Stimulated activated CD8-positive, alpha-beta memory T cell treated with anti-CD3 and anti-CD28 coated beads, Interleukin-15, amount 100 ng/mL, for 48 hours (primary cell): ENCODE measurements at regions not wholly inside any gene's neighbourhood (a gene's known extent, or its start where the extent isn't known, plus 50 kb on each side); places are given as distances from the start of the nearest gene placed in this dataset.

Experiments used
- DNase-seq, 2 donors: peaks; one replicate each; pipeline ENCODE4 v3.0.0-alpha.2; 2020; ENCODE audit warnings: low read depth in 2 of 2

DNA sequence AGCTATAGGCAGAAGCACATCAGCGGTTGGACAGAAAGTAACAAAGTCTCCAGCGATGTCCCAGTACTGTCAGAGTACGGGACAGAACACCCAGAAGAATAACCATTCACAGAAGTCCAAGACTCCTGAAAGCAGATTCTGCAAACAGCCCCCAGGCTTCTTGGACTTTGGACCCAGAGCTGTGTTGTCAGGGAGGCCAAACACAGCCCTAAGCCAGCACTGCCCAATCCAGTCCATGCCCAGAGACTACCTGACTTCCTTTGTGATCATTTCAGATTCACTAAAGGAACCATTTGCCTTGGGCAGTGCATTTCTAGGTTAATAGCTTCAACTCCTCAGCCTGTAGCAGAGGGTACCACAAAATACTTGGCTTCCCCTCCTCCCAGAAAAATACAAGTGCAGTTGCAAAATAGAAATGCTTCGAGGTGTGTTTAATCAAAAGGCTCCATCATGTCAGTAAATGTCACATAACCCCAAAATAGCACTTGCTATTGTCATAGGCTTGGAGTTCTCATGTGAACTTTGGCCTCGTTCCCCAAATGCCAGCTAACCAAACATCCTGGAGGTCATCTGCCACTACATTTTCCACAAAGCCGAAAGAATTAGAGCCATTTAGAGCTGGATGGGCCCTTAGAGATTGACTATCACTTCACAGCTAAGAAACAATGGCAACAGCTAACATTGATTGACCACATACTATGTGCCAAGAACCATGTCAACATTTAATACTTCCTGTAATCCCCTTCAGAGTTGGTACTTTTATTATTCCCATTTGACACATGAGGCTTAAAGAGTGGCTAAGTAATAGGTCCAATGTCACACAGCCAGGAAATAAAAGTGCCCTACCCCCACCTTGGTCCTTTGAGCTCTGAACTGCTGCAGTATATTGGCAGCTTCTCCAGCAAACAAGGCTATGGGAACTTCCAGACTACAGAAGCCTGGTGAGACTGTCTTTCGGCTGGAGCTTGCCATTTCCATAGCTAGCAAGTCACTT lies 329.9 kb downstream of the FOXO1 start:
- DNase-seq = no peak

- DNase-seq = no peak
Measured at GRCh38 chr13:40337651-40338050, 328.8 kb downstream of the FOXO1 start.

DNA sequence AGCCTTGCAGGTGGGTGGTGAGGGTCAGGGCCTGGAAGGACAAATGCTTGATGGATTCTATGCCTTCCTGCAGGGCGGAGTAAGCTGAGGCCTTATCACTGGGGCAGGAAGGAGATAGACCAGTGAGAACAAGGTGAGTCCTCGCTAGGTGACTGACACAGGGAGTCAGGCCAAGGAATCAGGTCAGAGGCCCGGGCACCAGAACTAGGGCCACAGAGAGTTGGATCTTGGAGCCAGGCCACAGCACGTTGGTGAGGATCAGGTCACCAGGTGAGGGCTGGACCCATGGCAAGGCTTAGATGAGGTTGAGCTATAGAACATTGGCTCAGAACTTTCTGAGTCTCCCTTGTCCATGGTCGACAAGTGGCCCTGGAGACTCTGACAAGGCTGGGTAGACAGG lies 328.2 kb downstream of the FOXO1 start:
- DNase-seq = no peak

GRCh38 chr13:40340368-40341095 lies 325.9 kb downstream of the FOXO1 start:
- no peak for DNase-seq

DNA sequence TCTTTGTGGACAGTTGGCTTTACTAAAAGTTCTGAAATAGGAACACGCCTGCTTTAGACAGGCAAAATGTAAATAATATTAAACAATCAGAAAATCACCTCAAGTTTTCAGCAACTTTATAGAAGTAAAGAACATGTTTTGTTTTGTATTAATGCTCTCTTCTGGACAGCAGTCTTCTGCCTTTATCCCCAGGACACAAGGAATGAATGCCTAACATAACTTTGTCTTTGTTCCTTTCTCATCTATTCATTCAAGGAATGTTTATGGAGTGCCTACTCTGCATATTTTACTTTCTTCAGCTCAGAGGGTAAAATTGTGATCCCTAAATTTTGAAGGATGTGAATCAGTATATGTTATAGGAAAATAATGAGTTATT lies 325.4 kb downstream of the FOXO1 start:
- DNase-seq = no peak

GRCh38 chr13:40341501-40341900 lies 324.9 kb downstream of the FOXO1 start:
- no peak for DNase-seq

- DNase-seq = no peak
Measured at GRCh38 chr13:40342461-40342860, 324.0 kb downstream of the FOXO1 start.

DNA sequence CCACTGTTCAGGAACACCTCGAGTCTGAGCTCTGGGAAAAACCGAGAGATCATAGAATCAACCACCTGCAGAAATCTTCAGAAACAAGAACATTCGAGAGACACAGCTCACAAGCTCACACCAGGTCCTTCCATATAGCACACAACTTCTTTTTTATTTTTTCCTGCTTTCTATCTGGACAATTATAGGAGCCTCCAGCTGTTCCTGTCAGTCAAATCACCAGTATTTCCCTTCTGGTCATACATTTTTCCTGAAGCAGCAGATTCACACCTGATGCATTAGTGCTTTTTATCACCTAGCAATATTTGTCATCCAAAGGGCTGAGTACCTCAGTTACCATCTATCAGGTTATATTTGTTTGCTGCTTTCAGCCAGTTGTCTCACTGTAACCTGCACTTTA lies 323.5 kb downstream of the FOXO1 start:
- DNase-seq = no peak

GRCh38 chr13:40343550-40344269 lies 322.7 kb downstream of the FOXO1 start:
- no peak for DNase-seq

GRCh38 chr13:40344270-40345148 lies 321.9 kb downstream of the FOXO1 start:
- DNase-seq = no peak

GRCh38 chr13:40345149-40345514 lies 321.3 kb downstream of the FOXO1 start:
- DNase-seq = no peak

DNA sequence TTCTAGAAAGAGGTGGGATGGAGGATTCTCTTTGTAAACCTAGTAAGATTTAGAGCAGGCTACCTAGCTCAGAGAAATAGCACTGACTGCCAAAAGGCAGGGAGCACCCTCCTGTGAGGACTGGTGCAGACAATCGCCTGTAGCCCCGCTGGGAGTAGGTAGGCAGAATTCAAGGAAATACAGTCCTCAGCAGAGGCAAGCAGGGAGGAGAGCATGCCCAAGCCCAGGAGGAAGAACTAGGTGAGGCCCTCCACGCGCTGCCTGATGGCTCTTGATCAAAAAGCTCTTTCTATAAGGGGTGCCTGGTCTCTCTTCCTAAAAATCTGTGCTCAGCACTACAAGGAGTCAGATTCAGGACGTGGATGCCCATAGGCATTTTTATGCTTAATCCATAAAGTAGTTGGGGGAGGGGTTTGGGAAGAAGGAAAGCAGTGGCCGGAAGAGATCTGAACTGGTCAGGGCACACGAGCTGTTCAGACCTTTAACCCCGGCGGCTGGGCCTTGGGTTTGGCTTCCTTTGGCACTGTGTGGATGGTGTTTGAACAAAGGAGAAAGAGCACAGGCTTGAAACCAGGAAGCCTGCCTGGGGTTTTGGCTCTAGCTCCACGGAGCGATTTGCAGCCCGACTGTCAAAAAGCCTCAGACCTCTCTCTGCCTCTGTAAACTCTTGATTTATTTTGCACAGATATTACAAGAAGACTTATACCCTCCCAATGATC lies 320.6 kb downstream of the FOXO1 start:
- DNase-seq = no peak

GRCh38 chr13:40346592-40346991 lies 319.8 kb downstream of the FOXO1 start:
- DNase-seq = no peak

DNA sequence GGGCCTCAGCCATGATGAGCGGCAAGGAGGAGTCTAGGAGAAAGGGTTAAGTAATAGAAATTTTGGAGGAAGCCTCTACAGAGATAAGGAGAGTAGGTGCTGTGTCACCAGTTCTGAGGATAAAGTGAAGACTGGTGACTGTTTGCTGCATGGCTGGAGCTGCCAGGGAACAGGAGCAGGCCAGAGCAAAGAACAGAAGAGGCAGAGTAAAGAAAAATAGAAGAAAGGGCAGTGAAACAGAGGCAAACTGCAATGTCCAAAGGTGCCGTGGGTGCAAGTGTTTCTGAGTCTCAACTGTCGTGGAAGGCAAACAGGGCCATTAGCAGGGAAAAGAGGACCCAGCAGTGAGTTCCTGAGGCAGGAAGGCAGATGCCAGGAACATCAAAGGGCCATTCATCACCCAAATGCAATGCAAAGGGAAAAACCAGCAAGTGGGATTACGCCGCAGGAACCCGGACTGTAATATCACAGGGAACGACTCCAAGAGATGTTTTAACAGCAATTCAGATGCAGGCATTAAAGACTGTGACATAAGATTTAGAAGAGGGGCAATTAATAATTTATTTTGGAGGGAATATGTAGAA lies 318.3 kb downstream of the FOXO1 start:
- no peak for DNase-seq

DNA sequence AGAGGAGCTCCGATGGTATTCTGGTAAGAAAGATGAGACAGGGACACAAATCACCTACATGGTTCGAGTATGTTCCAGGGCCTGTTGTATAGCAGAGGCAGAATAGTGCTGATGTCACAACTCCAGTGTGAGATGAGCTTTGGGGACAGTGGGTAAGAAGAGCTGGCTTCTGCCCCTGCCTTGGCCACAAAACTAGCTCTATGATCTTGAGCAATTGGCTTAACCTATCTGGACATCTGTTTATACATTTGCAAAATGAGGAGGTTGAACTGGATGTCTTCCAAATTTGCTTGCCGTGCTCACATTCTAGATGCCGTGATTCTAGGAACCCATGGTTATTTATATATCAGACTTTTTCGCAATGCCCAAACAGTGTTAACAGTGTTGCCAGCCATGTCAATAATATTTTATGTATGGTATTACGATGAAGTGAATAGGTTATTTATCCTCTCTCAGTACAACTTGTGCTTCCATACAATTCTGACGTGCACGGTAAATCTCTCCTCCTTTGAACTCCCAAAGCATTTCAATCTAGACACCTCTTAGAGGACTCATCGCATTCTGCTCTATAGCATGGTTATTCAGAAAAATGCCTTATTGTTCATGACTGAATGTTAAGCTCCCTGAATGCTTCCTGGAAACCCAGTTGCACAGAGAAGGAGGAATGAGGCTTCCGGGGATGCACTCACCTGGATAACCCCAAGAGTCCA lies 316.0 kb downstream of the FOXO1 start:
- no peak for DNase-seq

DNA sequence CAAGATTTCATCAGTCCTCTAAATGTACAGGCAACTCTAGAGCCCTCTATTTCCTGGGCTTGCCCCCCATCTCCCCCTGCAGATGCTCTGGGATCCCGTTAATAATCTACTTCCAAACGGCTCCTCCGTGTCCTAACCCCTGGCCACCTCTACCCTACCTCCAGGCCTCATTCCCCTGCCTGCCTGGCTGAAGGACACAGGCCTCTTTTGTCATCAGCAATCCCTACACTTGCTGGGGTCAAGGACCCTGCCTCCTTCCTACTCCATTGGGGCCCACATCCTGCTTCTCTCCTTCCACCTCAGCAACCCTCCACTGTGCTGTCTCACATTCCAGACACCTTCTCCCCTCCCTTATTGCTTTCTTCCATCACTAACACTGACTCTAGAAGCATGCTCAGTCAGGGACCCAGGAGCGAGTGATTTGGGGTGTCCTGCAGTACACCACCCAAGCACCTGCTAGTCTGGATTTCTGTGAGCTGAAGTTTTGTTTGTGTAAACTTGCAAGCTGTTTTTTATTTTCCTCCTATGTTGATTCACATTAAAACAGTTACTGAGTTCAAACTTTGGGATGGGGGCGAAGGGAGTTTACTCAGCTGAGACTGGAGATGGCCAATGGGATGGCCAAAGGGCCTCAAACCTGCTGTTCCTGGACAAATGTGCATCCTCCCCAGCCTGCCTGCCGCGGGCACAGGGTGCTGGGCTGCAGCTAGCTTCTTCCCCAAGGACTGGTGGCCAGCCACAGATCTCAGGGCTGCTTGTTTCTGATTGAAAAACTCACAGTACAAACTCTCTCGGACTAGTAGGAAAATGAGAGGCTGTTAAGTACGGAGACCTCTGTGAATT lies 314.7 kb downstream of the FOXO1 start:
- no peak for DNase-seq

DNA sequence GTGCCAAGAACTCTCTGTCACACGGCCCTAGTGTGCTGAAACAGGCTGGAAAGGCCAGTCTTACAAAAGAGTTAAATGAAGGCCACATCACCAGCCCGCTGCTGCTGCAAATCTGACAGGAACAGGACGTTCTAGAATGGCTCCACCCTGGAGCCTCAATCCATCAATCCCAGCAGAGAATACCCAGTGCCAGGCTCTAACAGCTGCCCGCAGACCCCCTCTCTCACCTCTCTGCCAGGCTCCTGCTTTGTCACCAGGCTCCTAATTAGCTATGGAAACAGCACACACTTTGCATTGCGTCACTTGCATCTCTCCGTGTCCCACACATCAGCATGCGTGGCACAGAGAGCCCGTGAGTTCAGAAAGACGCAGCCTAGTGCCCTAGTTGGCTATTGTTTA lies 314.1 kb downstream of the FOXO1 start:
- DNase-seq = no peak

DNA sequence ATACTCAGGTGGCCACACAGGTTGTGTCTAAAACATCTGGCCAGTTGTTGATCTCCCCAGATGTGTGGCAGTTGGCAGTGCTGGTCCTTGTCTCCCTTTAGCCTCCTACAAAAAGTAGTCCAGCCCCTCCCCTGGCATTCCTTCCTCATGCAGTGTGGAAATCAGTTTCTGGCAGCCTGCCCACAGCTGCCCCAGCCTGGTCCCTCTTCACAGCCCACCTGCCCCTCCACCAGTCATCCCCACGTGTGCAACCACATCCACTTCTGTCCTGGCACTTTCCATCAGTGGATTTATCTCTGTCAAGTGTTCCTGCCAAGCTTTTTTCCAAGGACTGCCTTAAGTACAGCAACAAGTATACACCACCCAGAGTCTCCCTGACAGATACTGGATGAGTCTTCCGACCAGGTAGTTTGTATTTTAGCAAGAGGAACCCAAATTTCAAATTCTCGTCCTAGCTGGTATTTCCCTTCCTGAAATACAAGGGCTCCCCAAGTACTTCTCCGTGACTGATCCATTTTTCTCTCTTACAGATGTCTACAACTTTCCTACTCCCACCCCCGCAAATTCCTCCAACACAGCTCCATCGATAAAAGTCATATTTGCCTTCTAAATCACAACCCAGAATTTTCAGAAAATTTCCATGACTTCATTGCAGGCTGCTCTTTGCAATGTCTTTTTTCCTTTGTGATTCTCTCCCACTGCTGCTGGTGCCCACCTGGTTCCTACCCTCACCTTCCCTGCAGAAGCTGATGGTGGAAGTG lies 313.5 kb downstream of the FOXO1 start:
- no peak for DNase-seq
